GM13976 (cell line): ENCODE measurements at regions not wholly inside any gene's neighbourhood (a gene's known extent, or its start where the extent isn't known, plus 50 kb on each side); places are given as distances from the start of the nearest gene placed in this dataset.
"Not testable (repeated sequence)": the region's sequence is repeated elsewhere in the genome, so short reads cannot be mapped to it uniquely, and the experiment has no call there.

ENCODE experiments used
- DNase-seq: peaks from one replicate; pipeline ENCODE4 v3.0.0; 2012; ENCODE audit warnings: low spot score
- in situ Hi-C: fragments of 300-500 bp; cut with MboI; formaldehyde crosslinking; loops from one replicate; pipeline ENCODE4 v1.12.0; 2022; ENCODE audit warnings: low sequenced_read_pairs, mixed read lengths, inconsistent platforms; ENCODE audit not compliant: unreplicated experiment
- TF ChIP-seq, protein P1 (sequence below): IDR thresholded peaks from 2 replicates; pipeline ENCODE4 v1.5.1; 2012; ENCODE audit warnings: borderline replicate concordance, mild to moderate bottlenecking; ENCODE audit not compliant: insufficient read depth; ENCODE audit errors: extremely low read depth, missing control alignments, control extremely low read depth

DNA sequence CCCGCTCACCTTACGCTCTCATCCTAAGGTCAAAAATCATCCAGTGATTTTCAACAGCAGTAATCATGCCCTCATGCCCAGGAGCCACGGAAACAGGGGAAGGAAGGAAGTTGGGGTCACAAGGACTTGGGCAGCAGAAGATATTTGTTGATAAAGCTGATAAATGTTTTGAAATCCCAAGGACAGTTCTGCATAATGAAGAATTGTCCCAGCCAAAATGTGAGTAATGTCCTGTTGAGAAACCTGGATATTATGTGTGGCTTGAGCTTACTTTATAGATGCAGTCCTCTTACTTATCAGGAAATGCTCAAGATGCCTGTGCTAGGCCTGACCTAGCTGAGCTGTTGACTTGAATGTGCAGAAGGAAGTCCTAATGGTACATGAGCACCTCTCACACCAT is 263.0 kb upstream of the ZFP42 start:
- TF ChIP-seq, protein P1, sequence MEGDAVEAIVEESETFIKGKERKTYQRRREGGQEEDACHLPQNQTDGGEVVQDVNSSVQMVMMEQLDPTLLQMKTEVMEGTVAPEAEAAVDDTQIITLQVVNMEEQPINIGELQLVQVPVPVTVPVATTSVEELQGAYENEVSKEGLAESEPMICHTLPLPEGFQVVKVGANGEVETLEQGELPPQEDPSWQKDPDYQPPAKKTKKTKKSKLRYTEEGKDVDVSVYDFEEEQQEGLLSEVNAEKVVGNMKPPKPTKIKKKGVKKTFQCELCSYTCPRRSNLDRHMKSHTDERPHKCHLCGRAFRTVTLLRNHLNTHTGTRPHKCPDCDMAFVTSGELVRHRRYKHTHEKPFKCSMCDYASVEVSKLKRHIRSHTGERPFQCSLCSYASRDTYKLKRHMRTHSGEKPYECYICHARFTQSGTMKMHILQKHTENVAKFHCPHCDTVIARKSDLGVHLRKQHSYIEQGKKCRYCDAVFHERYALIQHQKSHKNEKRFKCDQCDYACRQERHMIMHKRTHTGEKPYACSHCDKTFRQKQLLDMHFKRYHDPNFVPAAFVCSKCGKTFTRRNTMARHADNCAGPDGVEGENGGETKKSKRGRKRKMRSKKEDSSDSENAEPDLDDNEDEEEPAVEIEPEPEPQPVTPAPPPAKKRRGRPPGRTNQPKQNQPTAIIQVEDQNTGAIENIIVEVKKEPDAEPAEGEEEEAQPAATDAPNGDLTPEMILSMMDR, result no peak
- no peak for DNase-seq
- in situ Hi-C loops, result no loop called here

GRCh38 chr4:187739771-187740170 is 255.8 kb upstream of the ZFP42 start:
- TF ChIP-seq, protein P1, result no peak
- in situ Hi-C loops, result no loop called here
- no peak for DNase-seq

- in situ Hi-C loops, result no loop called here
These were observed 250.7 kb upstream of the ZFP42 start for GRCh38 chr4:187744911-187745310.

GRCh38 chr4:187750652-187751051 is 244.9 kb upstream of the ZFP42 start:
- in situ Hi-C loops, DNase-seq: not testable (repeated sequence)

More at GRCh38 chr4:187744911-187745310, 250.7 kb upstream of the ZFP42 start:
- TF ChIP-seq, protein P1, result no peak
- DNase-seq, result no peak

DNA sequence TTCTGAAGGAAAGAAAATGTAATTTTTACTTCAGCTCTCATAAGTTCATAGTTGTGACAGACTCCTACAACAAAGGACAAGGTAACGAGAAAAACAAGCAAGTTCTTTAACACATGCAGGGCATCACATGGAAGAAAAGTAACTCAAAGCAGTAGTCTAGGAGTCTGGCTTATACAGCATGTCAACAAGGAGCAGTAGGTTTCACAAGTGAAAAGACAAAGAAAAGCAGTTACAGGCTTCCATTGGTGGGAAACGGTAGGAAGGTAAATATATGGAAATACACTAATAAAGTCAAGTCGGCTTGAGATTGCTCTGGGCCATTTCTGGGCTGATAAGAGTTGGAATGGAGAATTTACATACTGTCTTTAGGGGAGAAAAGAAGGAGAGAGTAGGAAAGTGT is 228.4 kb upstream of the ZFP42 start:
- no peak for DNase-seq
- TF ChIP-seq, protein P1, result no peak
- in situ Hi-C loops, result no loop called here

DNA sequence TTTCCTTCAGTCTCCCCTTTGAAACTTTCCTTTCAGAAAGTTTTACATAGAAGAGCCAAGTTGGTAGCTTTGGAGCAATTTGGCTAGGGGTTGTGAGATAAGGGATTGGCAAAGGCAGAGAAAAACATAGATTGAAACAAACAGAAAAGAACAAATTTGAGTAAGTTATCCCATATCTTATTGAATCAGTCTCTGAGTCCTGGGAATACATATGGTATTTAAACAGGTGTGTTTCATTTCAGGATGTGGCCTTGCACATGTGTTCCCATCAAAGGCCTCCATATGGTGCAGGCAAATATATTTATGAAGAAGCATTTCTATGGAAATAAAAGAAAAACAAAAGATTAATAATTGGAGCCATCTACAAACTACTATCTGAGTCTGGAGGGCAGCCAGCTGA is 227.9 kb upstream of the ZFP42 start:
- in situ Hi-C loops, result no loop called here
- DNase-seq, result no peak

DNA sequence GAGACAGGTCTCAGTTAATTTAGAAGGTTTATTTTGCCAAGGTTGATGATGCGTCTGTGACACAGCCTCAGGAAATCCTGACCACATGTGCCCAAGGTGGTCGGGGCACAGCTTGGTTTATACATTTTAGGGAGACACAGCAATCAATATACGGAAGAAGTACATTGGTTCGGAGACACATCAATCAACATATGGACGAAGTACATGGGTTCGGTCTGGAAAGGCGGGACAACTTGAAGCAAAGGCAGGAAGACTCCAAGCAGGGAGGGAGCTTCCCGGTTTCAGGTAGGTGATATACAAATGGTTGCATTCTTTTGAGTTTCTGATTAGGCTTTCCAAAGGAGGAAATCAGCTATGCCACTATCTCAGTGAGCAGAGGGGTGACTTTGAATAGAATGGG is 225.2 kb upstream of the ZFP42 start:
- in situ Hi-C loops, result no loop called here
- TF ChIP-seq, protein P1, result no peak
- no peak for DNase-seq

More for the DNA sequence above, 227.9 kb upstream of the ZFP42 start:
- TF ChIP-seq, protein P1, result no peak
